ENCODE measurements at regions not wholly inside any gene's neighbourhood (a gene's known extent, or its start where the extent isn't known, plus 50 kb on each side); places are given as distances from the start of the nearest gene placed in this dataset.

- H3K4ac ChIP-seq (ENCODE audit: low read depth, low read length), result no peak overlapping the region
- no peaks in the 10 kb centered on the region for H3K79me1 ChIP-seq (ENCODE audit: low read depth in 1 of 2, low read length in 2 of 2)
- no peak overlapping the region for H4K8ac ChIP-seq (ENCODE audit: low read depth in 2 of 2, low read length in 2 of 2)
- no peak for DNase-seq
- H4K91ac ChIP-seq (ENCODE audit: insufficient read depth, low read depth, low read length), result no peak overlapping the region
- no peak overlapping the region for H3K4me3 ChIP-seq (ENCODE audit: insufficient read depth, low read depth, low read length)
- H4K5ac ChIP-seq (ENCODE audit: low read depth, low read length), result no peak overlapping the region
- no peak overlapping the region for H3K18ac ChIP-seq (ENCODE audit: low read depth, low read length)
- no peak overlapping the region for H2AK9ac ChIP-seq (replicated peaks; ENCODE audit: low read depth, low read length, poor library complexity)
- ChIA-PET POLR2A (ENCODE audit: unreplicated experiment) (no interaction called here), CTCF (no interaction called here)
- H3K9ac ChIP-seq (ENCODE audit: low read depth, low read length), result no peak overlapping the region
- H3K27ac ChIP-seq (ENCODE audit: insufficient read depth, low read length), result no peak overlapping the region
- dilution Hi-C loops (cut with HindIII; ENCODE audit: low sequenced_read_pairs, unreplicated experiment) (no loop called here), in situ Hi-C loops (cut with MboI; ENCODE audit: low sequenced_read_pairs) (no loop called here), intact Hi-C loops (cut with micrococcal nuclease) (no loop called here)
- no peak overlapping the region for H3K4me2 ChIP-seq (ENCODE audit: low read depth, low read length)
- H2BK5ac ChIP-seq (ENCODE audit: low read depth, low read length, poor library complexity, severe bottlenecking), result no peak overlapping the region
- no TSS peak for BruUV-seq (replicated peaks)
- H2BK15ac ChIP-seq (ENCODE audit: low read depth, low read length), result no peak overlapping the region
- H2BK120ac ChIP-seq (ENCODE audit: low read depth, low read length), result no peak overlapping the region
- no peak overlapping the region for H3K23ac ChIP-seq (ENCODE audit: low read depth, low read length)
- TF ChIP-seq RCOR1 (IDR thresholded peaks at IDR 0.05; ENCODE audit: insufficient replicate concordance, low read length) (no peak), POLR2A (IDR thresholded peaks at IDR 0.05; ENCODE audit: low read depth, low read length) (no peak), RAD21 (IDR thresholded peaks at IDR 0.05; ENCODE audit: low read length) (no peak), CEBPB (IDR thresholded peaks at IDR 0.05; ENCODE audit: low read depth, low read length) (no peak), BHLHE40 (IDR thresholded peaks at IDR 0.05; ENCODE audit: low read depth, low read length) (no peak), ELK1 (IDR thresholded peaks at IDR 0.05; ENCODE audit: borderline replicate concordance, low read depth, low read length) (no peak), CTCF (conservative IDR thresholded peaks at IDR 0.05; ENCODE audit: low read depth, low read length) (no peak), USF2 (IDR thresholded peaks at IDR 0.05; ENCODE audit: low read depth, low read length) (no peak), RFX5 (IDR thresholded peaks at IDR 0.05; ENCODE audit: low read depth, low read length) (no peak), FOS (IDR thresholded peaks at IDR 0.05; ENCODE audit: low read depth, low read length) (no peak), NFE2L2 (IDR thresholded peaks at IDR 0.05; ENCODE audit: low read depth, low read length) (no peak), CHD1 (IDR thresholded peaks at IDR 0.05; ENCODE audit: low read depth, low read length) (no peak), MXI1 (IDR thresholded peaks at IDR 0.05; ENCODE audit: borderline replicate concordance, low read depth, low read length) (no peak), MAFK (IDR thresholded peaks at IDR 0.05; ENCODE audit: low read depth, low read length) (no peak), SMC3 (IDR thresholded peaks at IDR 0.05; ENCODE audit: low read depth, low read length) (no peak), MAZ (IDR thresholded peaks at IDR 0.05; ENCODE audit: borderline replicate concordance, low read depth, low read length) (no peak)
- H3K9me1 ChIP-seq (ENCODE audit: insufficient read depth, low read length), result no peaks in the 10 kb centered on the region
- no peak overlapping the region for H2BK20ac ChIP-seq (ENCODE audit: low read depth, low read length)
- H3K27me3 ChIP-seq (ENCODE audit: control insufficient read depth, insufficient read depth, low read length), result no peaks in the 10 kb centered on the region
- H3K14ac ChIP-seq (replicated peaks; ENCODE audit: low read depth, low read length), result no peak overlapping the region
- no peak overlapping the region for H2AFZ ChIP-seq (replicated peaks; ENCODE audit: low read length, poor library complexity)
- no peaks in the 10 kb centered on the region for H3K4me1 ChIP-seq (ENCODE audit: control insufficient read depth, insufficient read depth, low read length)
- 40% methylated on average over 1 of the region's 1 CpG; no CpG with 5 or more reads in 1 of the 2 experiments for WGBS, 2 experiments (ENCODE audit: extremely low coverage in 2 of 2, insufficient read length in 1 of 2)
- no peak overlapping the region for H3K56ac ChIP-seq (ENCODE audit: extremely low read depth, insufficient read depth, low read length)
- H3K36me3 ChIP-seq (ENCODE audit: control insufficient read depth, insufficient read depth, low read length), result no peaks in the 10 kb centered on the region
- H4K20me1 ChIP-seq (ENCODE audit: insufficient read depth, low read length), result no peaks in the 10 kb centered on the region
- no peaks in the 10 kb centered on the region for H3K9me3 ChIP-seq (ENCODE audit: control insufficient read depth, insufficient read depth, low read length)
- ATAC-seq (ENCODE audit: low read depth), result no peak
- no peak overlapping the region for H2AK5ac ChIP-seq (ENCODE audit: low read depth, low read length)
Observed at GRCh38 chr16:55250701-55251100, 73.3 kb upstream of the IRX6 start.

Measured in IMR-90 (cell line).